ENCODE measurements at regions not wholly inside any gene's neighbourhood (a gene's known extent, or its start where the extent isn't known, plus 50 kb on each side); places are given as distances from the start of the nearest gene placed in this dataset.

- no peak for DNase-seq (ENCODE audit: low read depth)
Observed at GRCh38 chr15:31828594-31828993, 201.7 kb upstream of the CHRNA7 start.

- DNase-seq (ENCODE audit: low read depth): no peak
Observed at GRCh38 chr15:31830591-31830990, 199.7 kb upstream of the CHRNA7 start.

GRCh38 chr15:31831596-31831995, 198.7 kb upstream of the CHRNA7 start:
- no peak for DNase-seq (ENCODE audit: low read depth)

- DNase-seq (ENCODE audit: low read depth): no peak
Observed at GRCh38 chr15:31834654-31835053, 195.7 kb upstream of the CHRNA7 start.

GRCh38 chr15:31839388-31839787, 190.9 kb upstream of the CHRNA7 start:
- no peak for DNase-seq (ENCODE audit: low read depth)

- DNase-seq (ENCODE audit: low read depth): no peak
Observed at GRCh38 chr15:31840849-31841476, 189.4 kb upstream of the CHRNA7 start.

- DNase-seq (ENCODE audit: low read depth): no peak
Observed at GRCh38 chr15:31842532-31843195, 187.7 kb upstream of the CHRNA7 start.

GRCh38 chr15:31843426-31844055, 186.8 kb upstream of the CHRNA7 start:
- DNase-seq (ENCODE audit: low read depth): no peak

GRCh38 chr15:31845791-31846190, 184.5 kb upstream of the CHRNA7 start:
- no peak for DNase-seq (ENCODE audit: low read depth)

- no peak for DNase-seq (ENCODE audit: low read depth)
Observed at GRCh38 chr15:31847961-31848360, 182.4 kb upstream of the CHRNA7 start.

GRCh38 chr15:31848621-31849020, 181.7 kb upstream of the CHRNA7 start:
- DNase-seq (ENCODE audit: low read depth): no peak

GRCh38 chr15:31852933-31853799, 177.1 kb upstream of the CHRNA7 start:
- no peak for DNase-seq (ENCODE audit: low read depth)

GRCh38 chr15:31856581-31856980, 173.7 kb upstream of the CHRNA7 start:
- no peak for DNase-seq (ENCODE audit: low read depth)

GRCh38 chr15:31857194-31857593, 173.1 kb upstream of the CHRNA7 start:
- no peak for DNase-seq (ENCODE audit: low read depth)

- DNase-seq (ENCODE audit: low read depth): no peak
Observed at GRCh38 chr15:31858026-31858425, 172.3 kb upstream of the CHRNA7 start.

GRCh38 chr15:31866248-31866647, 164.1 kb upstream of the CHRNA7 start:
- no peak for DNase-seq (ENCODE audit: low read depth)

- peak; percentile 12 for DNase-seq (ENCODE audit: low read depth)
Observed at GRCh38 chr15:31867536-31868442, 162.5 kb upstream of the CHRNA7 start.

- DNase-seq (ENCODE audit: low read depth): no peak
Observed at GRCh38 chr15:31869686-31870307, 160.5 kb upstream of the CHRNA7 start.

- peak; percentile 54 for DNase-seq (ENCODE audit: low read depth)
Observed at GRCh38 chr15:31870328-31871165, 159.8 kb upstream of the CHRNA7 start, which contains the start of gene OTUD7A. Gene OTUD7A, minus strand, starts transcription at chr15:31870673.
